Cerebellar cortex (tissue), 1 donor: ENCODE measurements at regions not wholly inside any gene's neighbourhood (a gene's known extent, or its start where the extent isn't known, plus 50 kb on each side); places are given as distances from the start of the nearest gene placed in this dataset.

ENCODE experiments used
- DNase-seq: peaks from one replicate; pipeline ENCODE4 v3.0.0-alpha.2; 2015; ENCODE audit warnings: low spot score

DNA sequence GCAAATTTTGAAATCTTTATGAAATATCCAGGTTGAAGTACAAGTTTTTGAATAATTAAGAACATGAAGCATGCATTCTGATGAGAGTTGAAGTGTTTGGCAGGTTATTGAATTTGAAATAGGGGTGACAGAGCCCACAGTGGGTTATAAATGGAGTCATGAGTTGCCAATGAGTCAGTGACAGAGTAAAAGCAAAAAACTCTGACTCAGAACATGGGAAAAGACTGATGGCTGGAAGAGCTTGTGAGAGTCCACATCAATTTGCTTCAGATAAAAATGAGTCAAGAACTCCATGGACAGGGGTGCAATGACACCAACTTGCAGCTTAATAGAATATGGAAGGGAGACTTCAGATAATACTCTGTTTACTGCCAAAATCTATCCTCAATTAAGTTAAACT, 105.3 kb downstream of the SLC6A15 start:
- no peak for DNase-seq

- DNase-seq, result no peak
These were observed 107.1 kb downstream of the SLC6A15 start for GRCh38 chr12:84805474-84805858.

DNA sequence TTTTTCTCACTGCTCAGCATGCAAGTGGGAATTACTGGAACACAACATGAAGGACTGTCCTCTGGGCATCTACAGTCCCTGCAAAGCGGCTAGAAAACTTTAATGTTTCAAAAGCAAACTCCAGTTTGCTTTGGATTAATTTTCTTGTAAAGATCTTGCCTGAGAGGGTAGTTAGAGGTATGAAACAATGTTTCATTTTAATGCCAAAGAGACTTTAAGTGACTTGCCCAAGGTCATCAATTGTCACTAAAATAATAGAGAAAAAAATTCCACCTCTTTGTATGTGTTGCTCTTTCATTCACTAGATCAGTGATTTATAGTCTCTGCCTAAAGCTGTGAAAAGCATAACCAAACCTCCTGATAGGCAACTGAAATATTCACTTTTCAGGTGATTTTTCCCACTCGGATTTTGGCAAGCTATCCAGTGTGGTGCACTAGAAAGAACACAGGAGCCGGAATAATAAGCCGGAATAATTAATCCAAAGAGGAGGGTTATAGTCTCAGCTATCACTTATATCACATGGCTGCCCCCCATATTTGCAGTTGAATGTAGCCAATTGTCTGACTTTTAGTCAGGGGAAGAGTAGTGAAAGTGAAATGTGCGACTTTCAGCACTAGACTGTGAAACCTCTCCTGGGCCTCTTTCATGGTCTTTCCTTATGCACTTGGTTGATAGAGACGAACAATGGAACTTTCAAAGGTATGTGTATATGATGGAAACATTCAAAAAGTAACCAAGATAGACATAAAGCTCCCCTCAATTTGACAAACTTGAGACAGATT, 107.7 kb downstream of the SLC6A15 start:
- DNase-seq, result no peak

DNA sequence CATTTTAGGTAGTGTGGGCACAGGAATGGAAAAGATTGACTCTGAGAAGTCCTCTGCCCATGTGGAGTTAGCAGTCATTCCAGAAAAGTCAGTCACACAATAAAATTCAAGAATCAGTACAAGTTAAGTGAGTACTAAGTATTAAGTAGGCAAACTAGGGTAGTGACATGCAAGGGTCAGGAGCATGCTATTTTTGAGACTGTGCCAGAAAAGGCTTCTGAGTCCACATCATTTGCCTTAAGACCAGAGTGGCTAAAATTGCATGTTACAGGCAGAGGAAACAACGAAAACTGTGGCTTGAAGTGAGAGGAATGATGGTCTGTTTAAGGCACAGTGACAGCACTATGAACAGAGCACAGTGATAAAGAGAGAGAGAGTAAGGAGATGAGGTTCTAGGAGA, 108.9 kb downstream of the SLC6A15 start:
- no peak for DNase-seq

DNA sequence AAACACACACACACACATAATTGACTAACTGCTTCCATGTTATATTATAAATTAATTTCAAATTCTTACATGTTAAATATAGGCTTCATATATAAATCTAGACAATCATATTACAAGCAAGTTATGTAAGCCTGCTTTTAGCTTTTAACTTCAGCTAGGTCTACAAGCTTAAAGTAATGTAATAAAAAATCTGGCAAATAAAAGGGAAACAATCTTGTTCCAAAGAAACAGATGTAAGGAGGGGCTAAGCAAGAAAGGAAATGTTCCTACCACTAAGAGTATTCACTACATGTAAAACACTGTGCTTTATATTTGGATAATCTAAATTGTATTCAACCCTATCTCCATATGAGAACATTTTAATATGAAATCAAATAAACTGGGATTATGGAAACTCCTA, 110.4 kb downstream of the SLC6A15 start:
- no peak for DNase-seq

- no peak for DNase-seq
These were observed 118.8 kb downstream of the SLC6A15 start for GRCh38 chr12:84793558-84794367.

DNA sequence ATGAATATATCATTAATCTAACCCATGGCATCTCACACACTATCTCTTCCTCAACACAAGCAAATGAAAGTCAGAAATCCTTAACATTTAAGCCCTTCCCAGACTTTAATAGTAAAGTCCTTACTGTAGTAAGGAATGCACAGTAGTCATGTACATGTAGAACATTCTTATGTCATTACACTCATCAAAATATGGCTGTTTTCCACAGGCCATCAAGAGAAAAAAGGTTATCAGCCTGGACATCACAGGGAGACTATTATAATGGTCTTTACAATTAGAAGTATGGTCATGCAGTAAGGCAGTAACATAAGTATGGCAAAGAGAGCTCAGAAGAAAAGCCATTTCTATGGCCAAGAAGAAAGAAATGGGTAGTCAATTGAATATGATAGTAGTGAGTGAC, 121.2 kb downstream of the SLC6A15 start:
- DNase-seq, result no peak

GRCh38 chr12:84789184-84789583, 123.4 kb downstream of the SLC6A15 start:
- no peak for DNase-seq

DNA sequence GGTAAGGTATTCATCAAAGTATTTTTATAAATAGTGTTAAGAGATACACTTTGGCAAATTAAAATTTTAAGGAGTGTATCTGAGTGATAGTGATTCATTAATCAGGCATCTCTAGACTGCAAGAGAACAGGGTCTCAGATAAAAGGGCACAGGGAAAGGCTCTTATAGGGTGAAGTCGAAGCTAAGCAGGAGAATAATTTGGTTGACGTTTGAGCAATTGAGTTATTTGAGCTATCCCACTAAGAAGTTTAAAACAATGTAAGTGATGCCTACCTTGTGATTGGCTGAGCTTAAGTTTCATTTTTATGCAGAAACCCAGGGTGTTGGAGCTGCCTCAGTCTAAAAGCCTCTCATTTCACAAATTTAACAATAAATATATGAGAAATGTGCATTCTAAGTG, 125.3 kb downstream of the SLC6A15 start:
- no peak for DNase-seq

DNA sequence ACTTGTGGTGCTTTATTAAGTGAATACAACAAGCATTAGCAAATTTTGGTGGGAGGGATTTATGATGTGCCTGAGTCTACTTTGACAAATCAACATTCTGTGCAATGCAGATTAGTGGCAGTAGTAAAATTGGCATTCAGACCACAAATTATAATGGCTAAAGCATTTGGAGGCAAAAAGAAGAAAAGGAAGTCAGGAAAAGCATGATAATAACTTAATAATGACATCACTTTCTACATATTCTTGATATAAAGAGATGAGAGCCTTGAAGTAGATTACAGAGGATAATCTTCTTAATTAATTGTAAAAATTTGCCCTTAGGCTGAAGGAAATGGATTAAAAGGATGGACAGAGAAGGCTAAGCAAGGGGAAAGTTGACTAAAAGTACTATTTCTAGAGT, 126.0 kb downstream of the SLC6A15 start:
- no peak for DNase-seq

DNA sequence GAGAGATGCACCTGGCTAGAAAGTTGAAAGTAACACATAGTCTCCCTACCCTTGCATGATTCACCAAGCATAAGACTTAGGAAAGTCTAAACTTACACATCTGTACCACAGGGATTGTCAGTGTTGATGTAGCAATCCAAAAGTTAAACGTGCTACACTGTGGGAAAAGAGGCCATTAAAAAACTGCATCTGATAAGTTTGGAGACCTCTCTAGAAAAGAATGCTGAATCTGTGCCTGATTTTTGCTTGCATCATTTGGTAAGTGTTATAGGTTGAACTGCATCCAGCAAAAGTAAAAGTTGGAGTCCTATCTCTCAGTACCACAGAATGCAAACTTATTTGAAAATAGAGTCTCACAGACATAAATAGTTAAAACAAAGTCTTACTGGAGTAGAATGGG, 126.6 kb downstream of the SLC6A15 start:
- DNase-seq, result no peak

DNA sequence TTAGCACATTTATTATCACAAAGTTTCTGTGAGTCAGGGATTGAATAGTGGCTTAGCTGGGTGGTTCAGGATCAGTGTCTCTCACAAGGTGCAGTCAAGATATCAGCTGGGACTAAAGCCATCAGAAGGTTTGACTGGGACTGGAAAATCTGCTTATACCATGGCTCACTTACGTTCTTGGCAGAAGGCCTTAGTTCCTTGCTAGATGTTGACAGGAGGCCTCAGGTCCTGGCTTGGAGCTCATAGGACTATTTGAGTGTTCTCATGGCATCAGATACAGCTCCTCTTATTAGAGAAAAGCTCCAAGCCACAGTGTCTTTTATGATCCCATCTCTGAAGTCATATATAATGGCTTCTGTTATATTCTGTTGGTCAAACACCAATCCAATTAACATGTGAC, 127.3 kb downstream of the SLC6A15 start:
- DNase-seq, result no peak

DNA sequence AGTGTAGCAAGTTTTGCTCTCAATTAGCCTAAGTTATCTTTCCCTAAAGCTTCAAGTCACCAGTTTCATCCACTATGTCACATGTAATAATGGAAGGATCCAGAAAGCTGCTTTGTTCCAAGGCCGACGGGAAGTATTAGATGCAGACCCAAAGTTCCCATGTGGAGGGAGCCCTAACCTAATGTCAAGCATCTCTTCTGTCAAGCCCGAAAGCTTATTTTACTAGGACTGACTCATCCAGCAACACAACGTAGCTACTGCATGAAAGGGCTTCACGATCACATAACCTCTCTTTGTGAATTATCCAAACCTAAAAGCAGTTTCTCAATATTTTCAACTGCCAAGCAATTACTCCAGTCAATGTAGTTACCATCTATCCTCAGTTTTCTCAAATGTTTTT, 133.4 kb downstream of the SLC6A15 start:
- no peak for DNase-seq

DNA sequence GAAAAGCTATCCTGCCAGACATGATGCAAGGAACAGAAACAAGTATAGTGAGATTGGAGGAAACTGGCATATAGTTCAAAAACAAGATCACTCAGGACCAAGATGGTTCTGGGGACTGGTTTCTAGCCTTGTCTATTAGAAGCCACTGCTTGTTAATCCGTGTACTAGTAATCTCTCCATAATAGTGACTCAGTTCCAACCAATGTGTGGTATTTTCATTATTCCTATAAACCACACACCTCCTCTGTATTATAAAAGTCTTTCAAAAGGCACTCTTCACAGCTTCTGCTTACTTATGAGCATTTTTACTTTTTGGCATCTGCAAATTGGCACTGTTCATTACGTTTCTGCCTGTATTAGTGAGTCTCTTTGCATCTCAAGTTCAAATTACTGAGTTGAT, 140.3 kb downstream of the SLC6A15 start:
- DNase-seq, result no peak

DNA sequence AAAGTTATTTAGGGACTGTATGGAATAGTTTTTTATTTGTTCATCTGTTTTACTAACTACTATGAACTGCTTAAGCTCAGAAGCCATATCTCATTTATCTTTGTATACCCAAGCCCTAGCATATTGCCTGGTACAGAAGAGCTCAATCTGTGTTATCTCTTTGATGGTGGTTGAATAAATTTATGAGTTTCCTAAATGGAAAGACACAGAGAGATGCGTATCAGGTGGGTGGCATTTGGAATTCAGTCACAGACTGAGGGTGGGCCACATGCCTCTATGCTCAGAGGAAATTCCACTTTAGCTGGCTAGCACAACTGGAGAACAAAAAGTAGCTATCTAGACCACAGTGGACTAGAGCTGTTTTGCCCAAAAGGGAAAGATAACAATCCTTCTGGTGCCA, 145.5 kb downstream of the SLC6A15 start:
- no peak for DNase-seq

- DNase-seq, result no peak
These were observed 146.2 kb downstream of the SLC6A15 start for GRCh38 chr12:84766375-84766774.

DNA sequence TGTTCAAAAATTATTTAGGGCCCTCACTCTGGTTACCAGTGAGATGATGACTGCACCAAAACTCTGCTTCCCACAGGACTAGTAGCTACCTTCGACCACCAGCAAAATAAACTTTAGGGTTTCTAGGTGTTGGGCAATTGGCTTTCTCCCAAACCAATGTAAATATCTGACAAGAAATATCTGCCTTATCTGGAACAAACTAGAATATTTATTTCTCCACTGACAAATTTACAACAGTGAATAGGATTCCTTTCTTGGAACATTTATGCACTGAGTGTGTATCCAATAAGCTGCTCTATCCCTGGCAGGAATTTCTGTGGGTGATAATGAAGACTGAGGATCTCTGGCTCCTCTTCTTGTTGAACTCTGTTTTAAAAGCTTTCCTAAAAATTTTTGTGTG, 148.6 kb downstream of the SLC6A15 start:
- DNase-seq, result no peak

GRCh38 chr12:84763107-84763506, 149.5 kb downstream of the SLC6A15 start:
- DNase-seq, result no peak

GRCh38 chr12:84760091-84760865, 152.3 kb downstream of the SLC6A15 start:
- no peak for DNase-seq

DNA sequence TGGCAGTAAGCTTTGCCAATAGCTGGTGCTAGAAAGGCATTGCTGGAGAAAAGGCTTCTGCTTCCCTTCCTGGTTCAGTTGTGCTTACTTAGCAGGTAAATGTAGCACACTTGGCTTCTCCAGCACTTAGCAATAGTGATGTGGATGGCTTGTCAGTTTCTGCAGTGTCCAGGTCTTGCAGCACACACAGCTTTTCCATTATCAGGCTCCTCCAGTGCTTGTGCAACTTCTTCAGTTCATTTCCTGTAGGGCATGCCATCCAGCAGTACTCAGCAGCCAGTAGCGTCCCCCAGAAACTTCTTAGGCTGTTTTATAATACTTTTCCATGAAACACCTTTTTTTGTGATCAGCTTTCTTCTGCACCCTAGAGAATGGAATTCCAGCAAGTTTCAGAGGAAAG, 154.6 kb downstream of the SLC6A15 start:
- no peak for DNase-seq

GRCh38 chr12:84756961-84757360, 155.6 kb downstream of the SLC6A15 start:
- DNase-seq, result no peak

- no peak for DNase-seq
These were observed 167.5 kb downstream of the SLC6A15 start for GRCh38 chr12:84745127-84745526.

DNA sequence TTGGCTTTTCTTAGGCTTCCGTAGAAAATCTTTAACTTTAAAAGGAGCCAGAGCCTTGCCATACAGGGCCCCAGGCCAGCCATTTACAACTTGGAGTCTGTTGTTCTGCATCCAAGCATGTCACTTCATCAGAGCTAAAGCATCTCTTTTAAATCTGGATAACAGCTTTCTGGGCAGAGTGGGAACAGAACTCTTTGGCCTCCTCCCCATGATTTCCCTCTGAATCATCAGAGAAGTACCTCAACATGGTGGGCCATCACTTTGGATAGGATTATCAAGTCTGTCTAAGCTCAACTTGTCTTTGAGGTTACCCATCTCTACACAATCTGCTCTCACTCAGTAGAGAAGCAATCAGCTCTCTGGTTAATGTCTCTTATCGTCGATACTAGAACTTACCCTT, 170.9 kb downstream of the SLC6A15 start:
- no peak for DNase-seq
